ENCODE measurements at regions not wholly inside any gene's neighbourhood (a gene's known extent, or its start where the extent isn't known, plus 50 kb on each side); places are given as distances from the start of the nearest gene placed in this dataset.

GRCh38 chr15:37865687-37866086 lies 68.8 kb upstream of the TMCO5A start:
- TF ChIP-seq CTCF (IDR thresholded peaks at IDR 0.05), result no peak
- TF ChIP-seq POLR2A (IDR thresholded peaks at IDR 0.05), result no peak
